ENCODE measurements at regions not wholly inside any gene's neighbourhood (a gene's known extent, or its start where the extent isn't known, plus 50 kb on each side); places are given as distances from the start of the nearest gene placed in this dataset.

- ChIA-PET RAD21 (ENCODE audit: low non-redundant PET in 1 of 2, low total read pairs in 2 of 2, uncharacterized antibody in 2 of 2, unreplicated experiment in 2 of 2) (no interaction called here), POLR2A (no interaction called here), CTCF (no interaction called here)
- Histone ChIP-seq H3K27me3 (ENCODE audit: insufficient read depth, low read length) (no peaks in the 10 kb centered on the region), H3K27ac (ENCODE audit: low read depth, low read length) (no peak overlapping the region), H3K4me3 (replicated peaks in 1 of 2; ENCODE audit: low read depth in 1 of 2, low read length in 2 of 2) (no peak overlapping the region), H3K9me2 (ENCODE audit: insufficient read depth) (no peaks in the 10 kb centered on the region), H3K9me3 (ENCODE audit: control insufficient read depth in 1 of 2, insufficient read depth in 1 of 2, low read depth in 1 of 2, low read length in 2 of 2) (no peaks in the 10 kb centered on the region), H3K79me2 (ENCODE audit: insufficient read depth, low read length) (no peaks in the 10 kb centered on the region), H3K4me1 (ENCODE audit: control insufficient read depth in 1 of 2, insufficient read depth in 2 of 2, low read length in 2 of 2) (no peaks in the 10 kb centered on the region), H3K4me2 (ENCODE audit: low read length) (no peak overlapping the region), H3K36me3 (ENCODE audit: control insufficient read depth in 1 of 2, insufficient read depth in 2 of 2, low read length in 2 of 2) (no peaks in the 10 kb centered on the region), H3K9ac (ENCODE audit: low read length) (no peak overlapping the region), H2AFZ (ENCODE audit: low read depth, low read length, poor library complexity, severe bottlenecking) (no peak overlapping the region), H4K20me1 (ENCODE audit: insufficient read depth) (no peaks in the 10 kb centered on the region)
- TF ChIP-seq ELF1 (IDR thresholded peaks at IDR 0.05; ENCODE audit: borderline replicate concordance, low read depth) (no peak), FOSL1 (IDR thresholded peaks at IDR 0.05; ENCODE audit: low read depth) (no peak), SP1 (IDR thresholded peaks at IDR 0.05; ENCODE audit: low read depth) (no peak), ZFX (IDR thresholded peaks at IDR 0.05) (no peak)
- intact Hi-C loops (cut with micrococcal nuclease): no loop called here
- ATAC-seq: no peak
- BruUV-seq (replicated peaks): no TSS peak
- DNase-seq (ENCODE audit: low read depth, low spot score): no peak
These were observed 89.0 kb upstream of the NHS start for GRCh38 chrX:17285983-17286382.

GRCh38 chrX:17291171-17291900 is 83.7 kb upstream of the NHS start:
- DNase-seq (ENCODE audit: low read depth, low spot score) (no peak), ATAC-seq (no peak)
- ChIA-PET CTCF (no interaction called here), RAD21 (ENCODE audit: low non-redundant PET in 1 of 2, low total read pairs in 2 of 2, uncharacterized antibody in 2 of 2, unreplicated experiment in 2 of 2) (no interaction called here), POLR2A (no interaction called here)
- Histone ChIP-seq H3K4me1 (ENCODE audit: control insufficient read depth in 1 of 2, insufficient read depth in 2 of 2, low read length in 2 of 2) (no peaks in the 10 kb centered on the region), H3K36me3 (ENCODE audit: control insufficient read depth in 1 of 2, insufficient read depth in 2 of 2, low read length in 2 of 2) (no peaks in the 10 kb centered on the region), H2AFZ (ENCODE audit: low read depth, low read length, poor library complexity, severe bottlenecking) (no peak overlapping the region), H3K27me3 (ENCODE audit: insufficient read depth, low read length) (no peaks in the 10 kb centered on the region), H3K4me2 (ENCODE audit: low read length) (no peak overlapping the region), H3K9ac (ENCODE audit: low read length) (no peak overlapping the region), H3K27ac (ENCODE audit: low read depth, low read length) (no peak overlapping the region), H3K9me3 (ENCODE audit: control insufficient read depth in 1 of 2, insufficient read depth in 1 of 2, low read depth in 1 of 2, low read length in 2 of 2) (no peaks in the 10 kb centered on the region), H3K79me2 (ENCODE audit: insufficient read depth, low read length) (no peaks in the 10 kb centered on the region), H3K9me2 (ENCODE audit: insufficient read depth) (no peaks in the 10 kb centered on the region), H4K20me1 (ENCODE audit: insufficient read depth) (no peaks in the 10 kb centered on the region), H3K4me3 (replicated peaks in 1 of 2; ENCODE audit: low read depth in 1 of 2, low read length in 2 of 2) (no peak overlapping the region)
- intact Hi-C loops (cut with micrococcal nuclease): no loop called here
- BruUV-seq (replicated peaks): no TSS peak
- TF ChIP-seq, protein P1, sequence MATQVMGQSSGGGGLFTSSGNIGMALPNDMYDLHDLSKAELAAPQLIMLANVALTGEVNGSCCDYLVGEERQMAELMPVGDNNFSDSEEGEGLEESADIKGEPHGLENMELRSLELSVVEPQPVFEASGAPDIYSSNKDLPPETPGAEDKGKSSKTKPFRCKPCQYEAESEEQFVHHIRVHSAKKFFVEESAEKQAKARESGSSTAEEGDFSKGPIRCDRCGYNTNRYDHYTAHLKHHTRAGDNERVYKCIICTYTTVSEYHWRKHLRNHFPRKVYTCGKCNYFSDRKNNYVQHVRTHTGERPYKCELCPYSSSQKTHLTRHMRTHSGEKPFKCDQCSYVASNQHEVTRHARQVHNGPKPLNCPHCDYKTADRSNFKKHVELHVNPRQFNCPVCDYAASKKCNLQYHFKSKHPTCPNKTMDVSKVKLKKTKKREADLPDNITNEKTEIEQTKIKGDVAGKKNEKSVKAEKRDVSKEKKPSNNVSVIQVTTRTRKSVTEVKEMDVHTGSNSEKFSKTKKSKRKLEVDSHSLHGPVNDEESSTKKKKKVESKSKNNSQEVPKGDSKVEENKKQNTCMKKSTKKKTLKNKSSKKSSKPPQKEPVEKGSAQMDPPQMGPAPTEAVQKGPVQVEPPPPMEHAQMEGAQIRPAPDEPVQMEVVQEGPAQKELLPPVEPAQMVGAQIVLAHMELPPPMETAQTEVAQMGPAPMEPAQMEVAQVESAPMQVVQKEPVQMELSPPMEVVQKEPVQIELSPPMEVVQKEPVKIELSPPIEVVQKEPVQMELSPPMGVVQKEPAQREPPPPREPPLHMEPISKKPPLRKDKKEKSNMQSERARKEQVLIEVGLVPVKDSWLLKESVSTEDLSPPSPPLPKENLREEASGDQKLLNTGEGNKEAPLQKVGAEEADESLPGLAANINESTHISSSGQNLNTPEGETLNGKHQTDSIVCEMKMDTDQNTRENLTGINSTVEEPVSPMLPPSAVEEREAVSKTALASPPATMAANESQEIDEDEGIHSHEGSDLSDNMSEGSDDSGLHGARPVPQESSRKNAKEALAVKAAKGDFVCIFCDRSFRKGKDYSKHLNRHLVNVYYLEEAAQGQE (IDR thresholded peaks at IDR 0.05; ENCODE audit: low read depth): no peak
- TF ChIP-seq ZBTB33 (IDR thresholded peaks at IDR 0.05; ENCODE audit: extremely low read depth, insufficient replicate concordance, low read length) (no peak), SP1 (IDR thresholded peaks at IDR 0.05; ENCODE audit: low read depth) (no peak), ZNF274 (IDR thresholded peaks at IDR 0.05; ENCODE audit: low read depth, low read length) (no peak), TCF7L2 (IDR thresholded peaks at IDR 0.05; ENCODE audit: borderline replicate concordance, extremely low read depth, insufficient read depth, insufficient read length) (no peak), ELF1 (IDR thresholded peaks at IDR 0.05; ENCODE audit: borderline replicate concordance, low read depth) (no peak), SRF (IDR thresholded peaks at IDR 0.05; ENCODE audit: low read depth) (no peak), POLR2AphosphoS5 (IDR thresholded peaks at IDR 0.05; ENCODE audit: low read depth, low read length) (no peak)
- TF ChIP-seq, protein P2, sequence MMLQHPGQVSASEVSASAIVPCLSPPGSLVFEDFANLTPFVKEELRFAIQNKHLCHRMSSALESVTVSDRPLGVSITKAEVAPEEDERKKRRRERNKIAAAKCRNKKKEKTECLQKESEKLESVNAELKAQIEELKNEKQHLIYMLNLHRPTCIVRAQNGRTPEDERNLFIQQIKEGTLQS (IDR thresholded peaks at IDR 0.05): no peak
